A549 (cell line): ENCODE measurements at regions not wholly inside any gene's neighbourhood (a gene's known extent, or its start where the extent isn't known, plus 50 kb on each side); places are given as distances from the start of the nearest gene placed in this dataset.

Experiments used
- CEBPB ChIP-seq, 2 experiments: fragments of >200 bp in 1 of 2; sonication (Bioruptor Twin) in 1 of 2; formaldehyde crosslinking in 1 of 2; IDR thresholded peaks; 2 replicates each; pipeline ENCODE4 v1.6.1; 2012 to 2016
- MAFK ChIP-seq: fragments of 450-650 bp; IDR thresholded peaks from 2 replicates; pipeline ENCODE4 v1.6.1; 2014; ENCODE audit not compliant: partially characterized antibody
- MAZ ChIP-seq: fragments of 150-350 bp; IDR thresholded peaks from 2 replicates; pipeline ENCODE4 v1.6.1; 2014; ENCODE audit warnings: antibody characterized with exemption, low read depth, low read length, borderline replicate concordance
- MYC ChIP-seq: IDR thresholded peaks from 2 replicates; pipeline ENCODE4 v1.6.1; 2012; ENCODE audit warnings: mild to moderate bottlenecking, inconsistent platforms, low read length, improper control_type of control experiment, borderline replicate concordance
- ZFP36 ChIP-seq: fragments of 450-650 bp; IDR thresholded peaks from 2 replicates; pipeline ENCODE4 v1.6.1; 2014; ENCODE audit warnings: borderline replicate concordance; ENCODE audit not compliant: partially characterized antibody
- TF ChIP-seq, protein P1 (sequence below): fragments of >200 bp; sonication (Bioruptor Twin); formaldehyde crosslinking; IDR thresholded peaks from 3 replicates; pipeline ENCODE4 v1.5.1; 2016

DNA sequence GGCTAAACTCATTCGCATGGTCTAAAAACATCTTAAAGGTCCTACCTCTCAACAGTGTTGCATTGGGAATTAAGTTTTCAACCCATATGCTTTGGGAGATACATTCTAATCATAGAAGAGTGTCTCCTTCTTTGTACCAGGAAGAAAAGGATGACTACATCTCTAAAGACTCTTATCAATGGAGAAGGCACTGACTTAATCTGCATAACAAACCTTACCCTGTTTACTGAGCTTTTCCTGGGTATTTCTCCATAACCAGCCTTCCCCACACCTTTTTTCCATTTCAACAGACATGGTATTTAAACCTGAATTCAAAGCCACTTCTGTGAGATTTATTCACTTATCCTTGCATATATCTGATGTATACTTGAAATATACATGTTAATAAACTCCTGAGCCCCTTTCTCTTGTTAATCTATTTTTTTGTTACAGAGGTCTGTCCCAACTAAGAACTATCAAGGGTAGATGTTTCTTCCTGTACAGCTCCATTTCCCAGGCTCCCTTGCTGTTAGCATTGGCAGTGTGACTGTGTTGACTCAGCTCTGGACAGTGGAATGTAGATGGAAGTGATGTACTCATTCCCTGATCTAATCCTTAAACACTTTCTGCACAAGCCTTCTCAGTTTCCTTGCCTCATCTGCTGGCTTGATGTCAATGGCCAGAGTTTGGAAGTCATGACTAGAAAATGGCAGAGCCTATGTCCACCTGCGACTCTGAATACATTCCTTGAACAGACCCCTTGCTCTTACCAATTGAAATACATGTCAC, 148.9 kb upstream of the CPEB2 start:
- TF ChIP-seq, protein P1, sequence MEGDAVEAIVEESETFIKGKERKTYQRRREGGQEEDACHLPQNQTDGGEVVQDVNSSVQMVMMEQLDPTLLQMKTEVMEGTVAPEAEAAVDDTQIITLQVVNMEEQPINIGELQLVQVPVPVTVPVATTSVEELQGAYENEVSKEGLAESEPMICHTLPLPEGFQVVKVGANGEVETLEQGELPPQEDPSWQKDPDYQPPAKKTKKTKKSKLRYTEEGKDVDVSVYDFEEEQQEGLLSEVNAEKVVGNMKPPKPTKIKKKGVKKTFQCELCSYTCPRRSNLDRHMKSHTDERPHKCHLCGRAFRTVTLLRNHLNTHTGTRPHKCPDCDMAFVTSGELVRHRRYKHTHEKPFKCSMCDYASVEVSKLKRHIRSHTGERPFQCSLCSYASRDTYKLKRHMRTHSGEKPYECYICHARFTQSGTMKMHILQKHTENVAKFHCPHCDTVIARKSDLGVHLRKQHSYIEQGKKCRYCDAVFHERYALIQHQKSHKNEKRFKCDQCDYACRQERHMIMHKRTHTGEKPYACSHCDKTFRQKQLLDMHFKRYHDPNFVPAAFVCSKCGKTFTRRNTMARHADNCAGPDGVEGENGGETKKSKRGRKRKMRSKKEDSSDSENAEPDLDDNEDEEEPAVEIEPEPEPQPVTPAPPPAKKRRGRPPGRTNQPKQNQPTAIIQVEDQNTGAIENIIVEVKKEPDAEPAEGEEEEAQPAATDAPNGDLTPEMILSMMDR = no peak
- TF ChIP-seq MAFK = no peak
- TF ChIP-seq CEBPB (IDR thresholded peaks at IDR 0.05) = no peak
- TF ChIP-seq MAZ = no peak
- no peak for TF ChIP-seq MYC
- TF ChIP-seq ZFP36 = no peak
